OCI-LY3 (cell line): ENCODE measurements at regions not wholly inside any gene's neighbourhood (a gene's known extent, or its start where the extent isn't known, plus 50 kb on each side); places are given as distances from the start of the nearest gene placed in this dataset.

Experiments
- EZH2phosphoT487 ChIP-seq: fragments of 200-600 bp; shearing (Covaris generic); IDR thresholded peaks from 2 replicates; pipeline ENCODE4 v1.6.1; 2018; ENCODE audit warnings: antibody characterized with exemption, mixed run types, low read depth
- TF ChIP-seq, protein P1 (sequence below): fragments of 200-600, 300-600 bp; sonication (generic); IDR thresholded peaks from 2 replicates; pipeline ENCODE4 v1.5.1; 2014; ENCODE audit warnings: antibody characterized with exemption, low read length, low read depth

DNA sequence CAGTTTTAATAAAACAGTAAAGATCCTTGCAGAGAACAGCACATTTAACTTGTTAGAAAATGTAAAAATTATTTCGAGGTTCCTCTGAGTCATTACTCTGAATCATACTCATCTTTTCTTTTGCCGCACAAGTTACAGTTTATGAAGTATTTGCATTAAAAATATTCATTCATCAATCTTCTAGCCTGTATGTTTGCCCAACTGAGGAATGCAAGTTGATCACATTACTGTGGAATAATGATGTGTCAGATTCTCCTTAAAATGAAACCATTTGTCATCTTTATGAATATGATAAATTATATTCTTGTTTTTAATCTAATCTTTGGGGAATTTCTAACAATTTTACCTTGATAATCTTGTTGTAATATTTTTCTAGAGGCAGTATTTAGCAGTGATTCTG, 340.4 kb upstream of the OPRM1 start:
- TF ChIP-seq, protein P1, sequence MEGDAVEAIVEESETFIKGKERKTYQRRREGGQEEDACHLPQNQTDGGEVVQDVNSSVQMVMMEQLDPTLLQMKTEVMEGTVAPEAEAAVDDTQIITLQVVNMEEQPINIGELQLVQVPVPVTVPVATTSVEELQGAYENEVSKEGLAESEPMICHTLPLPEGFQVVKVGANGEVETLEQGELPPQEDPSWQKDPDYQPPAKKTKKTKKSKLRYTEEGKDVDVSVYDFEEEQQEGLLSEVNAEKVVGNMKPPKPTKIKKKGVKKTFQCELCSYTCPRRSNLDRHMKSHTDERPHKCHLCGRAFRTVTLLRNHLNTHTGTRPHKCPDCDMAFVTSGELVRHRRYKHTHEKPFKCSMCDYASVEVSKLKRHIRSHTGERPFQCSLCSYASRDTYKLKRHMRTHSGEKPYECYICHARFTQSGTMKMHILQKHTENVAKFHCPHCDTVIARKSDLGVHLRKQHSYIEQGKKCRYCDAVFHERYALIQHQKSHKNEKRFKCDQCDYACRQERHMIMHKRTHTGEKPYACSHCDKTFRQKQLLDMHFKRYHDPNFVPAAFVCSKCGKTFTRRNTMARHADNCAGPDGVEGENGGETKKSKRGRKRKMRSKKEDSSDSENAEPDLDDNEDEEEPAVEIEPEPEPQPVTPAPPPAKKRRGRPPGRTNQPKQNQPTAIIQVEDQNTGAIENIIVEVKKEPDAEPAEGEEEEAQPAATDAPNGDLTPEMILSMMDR, result no peak
- TF ChIP-seq EZH2phosphoT487, result no peak
